TTC549 (cell line): ENCODE measurements at regions not wholly inside any gene's neighbourhood (a gene's known extent, or its start where the extent isn't known, plus 50 kb on each side); places are given as distances from the start of the nearest gene placed in this dataset.
"Not testable (repeated sequence)": the region's sequence is repeated elsewhere in the genome, so short reads cannot be mapped to it uniquely, and the experiment has no call there.

Source experiments
- FAIRE-seq: peaks from 2 replicates; lab custom pipeline; 2012; peaks lifted over from hg19 to GRCh38; lab: Jason Lieb, UNC

DNA sequence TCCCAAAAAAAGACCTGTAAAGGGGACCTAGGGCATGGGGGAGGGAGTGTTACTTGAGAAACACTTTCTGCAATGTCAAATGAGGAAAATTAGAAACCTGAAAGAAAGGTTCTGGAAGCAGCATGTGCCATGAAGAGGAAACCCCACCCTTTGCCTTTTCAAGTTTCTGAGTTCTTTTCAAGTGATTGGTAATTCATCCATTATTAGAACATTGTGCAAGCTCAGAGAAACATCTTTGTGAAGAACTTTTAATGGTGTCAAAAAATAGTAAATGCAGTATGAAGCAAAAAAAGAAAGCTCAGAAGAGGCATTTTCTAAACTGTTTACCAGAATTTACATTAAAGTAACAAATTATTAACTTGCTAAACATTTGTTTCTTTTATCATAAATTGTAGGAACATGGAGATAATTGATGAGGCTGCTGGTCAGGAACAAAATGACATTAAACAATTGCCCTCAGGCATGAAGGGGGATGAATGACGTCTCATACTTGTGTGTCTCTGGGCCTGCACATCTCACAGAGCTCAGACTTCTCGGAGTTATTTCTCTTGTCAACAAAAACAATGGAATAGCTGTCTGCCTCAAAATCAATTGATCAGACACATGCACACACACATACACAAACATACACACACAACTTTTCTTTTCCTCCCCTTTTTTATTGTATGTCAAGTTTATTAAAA is 1946.0 kb upstream of the CDH6 start:
- FAIRE-seq: no peak

DNA sequence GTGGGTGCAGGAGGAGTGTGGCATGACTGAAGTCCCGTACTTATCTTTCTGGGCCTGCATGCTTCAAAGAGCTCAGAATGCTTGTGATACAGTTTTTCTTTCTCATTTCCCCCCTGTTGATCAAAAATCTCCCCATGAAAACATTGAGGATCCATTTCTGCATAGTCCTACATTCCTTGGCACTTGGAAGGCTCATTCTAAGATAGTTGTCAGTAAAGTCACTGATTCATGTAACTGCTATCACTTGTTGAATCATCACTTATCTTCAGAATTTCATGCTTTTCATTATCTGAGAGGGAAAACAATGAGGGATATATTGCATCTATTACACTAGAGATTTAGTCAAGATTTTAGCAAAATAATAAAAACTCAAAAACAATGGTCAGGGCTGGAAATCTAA is 1953.1 kb upstream of the CDH6 start:
- no peak for FAIRE-seq

DNA sequence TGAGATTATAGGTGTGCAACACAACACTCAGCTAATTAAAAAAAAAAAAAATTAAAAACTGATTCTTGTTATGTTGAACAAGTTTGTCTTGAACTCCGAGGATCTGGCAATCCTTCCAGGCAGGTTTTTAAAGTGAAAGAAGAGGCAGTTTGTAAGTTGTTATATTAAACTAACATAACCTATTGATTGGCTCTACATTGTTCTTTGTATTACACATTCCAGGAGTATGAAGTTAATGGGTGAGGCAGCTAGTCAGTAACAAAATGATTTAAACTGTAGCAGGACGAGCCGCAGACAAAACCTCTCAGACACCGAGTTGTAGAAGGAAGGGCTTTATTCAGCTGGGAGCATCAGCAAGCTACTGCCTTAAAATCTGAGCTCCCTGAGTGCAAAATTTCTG is 1953.9 kb upstream of the CDH6 start:
- FAIRE-seq: no peak

DNA sequence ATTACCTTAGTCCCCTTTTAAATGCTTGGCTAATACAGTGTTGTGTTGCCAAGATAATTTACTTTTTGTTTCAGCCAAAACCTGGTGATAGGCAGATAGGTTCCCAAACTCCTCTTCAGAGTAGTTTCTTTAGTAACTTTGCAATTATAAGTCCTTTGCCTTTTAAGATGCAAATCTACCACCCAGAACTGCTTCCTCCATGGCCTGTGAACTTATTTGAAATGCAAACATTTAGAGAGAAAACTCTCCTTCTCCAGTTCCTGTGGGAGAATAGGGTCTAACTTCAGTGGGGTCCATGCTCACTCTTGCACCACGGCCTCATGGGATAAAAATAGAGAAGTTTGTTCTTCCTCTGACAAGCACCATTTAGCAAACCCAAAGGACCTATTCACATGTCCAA is 1955.4 kb upstream of the CDH6 start:
- FAIRE-seq: no peak

DNA sequence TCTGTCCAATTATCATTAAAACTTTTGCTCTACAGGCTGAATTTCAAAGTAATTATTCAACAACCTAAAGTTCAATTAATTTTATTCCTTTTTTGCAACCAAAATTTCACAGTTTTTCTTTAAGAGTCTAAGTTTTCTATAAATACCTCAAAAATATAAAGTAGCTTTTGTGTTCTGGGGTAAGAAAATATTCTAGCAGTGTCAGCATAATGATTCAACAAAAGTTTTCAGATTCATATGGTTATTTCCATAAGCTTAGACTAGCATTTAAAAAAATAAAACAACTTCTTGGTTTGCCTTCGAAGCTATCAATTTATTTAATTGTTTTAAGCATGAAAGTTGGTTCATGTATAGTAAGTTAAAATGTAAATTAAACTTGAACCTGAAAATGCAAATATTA is 1962.3 kb upstream of the CDH6 start:
- FAIRE-seq: no peak

DNA sequence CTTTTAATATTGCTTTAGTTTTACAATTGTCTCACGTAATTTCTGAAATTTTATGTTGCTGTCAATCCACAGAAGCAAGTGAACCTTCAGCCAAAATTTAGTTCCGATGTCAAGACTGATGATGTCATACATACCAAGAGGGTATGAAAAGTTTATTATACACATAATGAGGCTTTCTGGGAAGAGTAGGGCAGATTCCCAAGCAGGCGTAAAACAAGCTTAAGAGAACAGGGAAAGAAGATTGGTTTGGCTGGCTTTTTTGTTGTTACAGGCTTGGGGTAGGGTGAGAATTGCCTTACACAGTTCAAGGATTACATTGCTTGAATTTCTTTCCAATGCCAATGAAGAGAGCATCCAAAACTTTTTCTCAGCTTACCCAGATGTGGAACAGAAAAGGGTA is 1962.9 kb upstream of the CDH6 start:
- FAIRE-seq: no peak

DNA sequence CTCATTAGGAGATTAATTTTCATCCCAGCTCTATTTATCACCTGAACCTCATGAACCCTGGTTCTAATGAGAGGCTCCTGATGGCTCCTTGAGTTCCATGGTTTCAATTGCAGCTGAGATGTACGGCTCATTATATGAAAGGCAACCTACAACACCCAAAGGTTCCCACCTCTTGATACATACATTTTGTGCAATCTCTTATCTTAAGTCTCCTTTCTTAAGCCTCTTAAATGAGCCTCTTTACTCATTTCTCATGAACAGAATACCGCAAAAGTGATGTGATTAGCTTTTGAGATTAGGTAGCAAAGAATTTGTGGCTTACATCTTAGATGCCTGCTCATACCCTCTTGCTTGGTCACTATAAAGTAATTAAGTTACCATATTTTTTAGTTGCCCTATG is 1964.0 kb upstream of the CDH6 start:
- FAIRE-seq: no peak

DNA sequence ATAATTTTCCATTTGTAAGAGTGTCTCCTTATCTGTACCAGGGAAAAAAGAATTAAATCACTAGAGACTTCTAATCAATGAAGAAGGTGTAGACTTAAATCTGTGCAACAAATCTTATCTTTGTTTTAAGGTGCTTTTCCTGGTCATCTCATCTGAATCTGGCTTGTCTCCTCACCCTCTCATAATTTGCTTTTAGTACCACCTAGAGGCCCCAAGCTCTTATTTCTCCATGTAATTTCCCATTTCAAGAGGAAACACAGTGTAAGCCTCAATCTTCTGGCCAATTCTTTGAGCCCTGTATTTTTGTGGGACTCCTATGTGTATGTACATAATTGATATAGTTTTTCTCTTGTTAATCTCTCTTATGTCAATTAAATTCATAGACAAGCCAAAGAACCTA is 1975.3 kb upstream of the CDH6 start:
- FAIRE-seq: no peak

DNA sequence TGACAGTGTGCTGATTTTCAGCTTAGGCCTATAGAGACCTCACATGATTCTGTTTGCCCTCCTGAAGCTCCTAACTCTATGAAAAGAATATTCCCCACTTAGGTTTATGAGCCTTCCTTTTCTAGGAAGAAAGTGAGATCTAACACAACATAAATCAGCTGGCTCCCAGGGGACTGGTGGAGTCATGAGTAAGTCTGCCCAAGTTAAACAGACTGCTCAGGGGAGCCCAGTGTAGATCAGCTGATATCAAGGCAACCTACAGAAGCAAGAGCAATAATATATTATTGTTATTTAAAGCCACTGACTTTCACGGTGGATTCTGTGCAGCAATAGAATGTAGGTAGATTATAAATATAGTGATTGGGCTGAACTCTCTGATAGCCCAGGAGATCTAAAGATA is 1978.6 kb upstream of the CDH6 start:
- FAIRE-seq: no peak

DNA sequence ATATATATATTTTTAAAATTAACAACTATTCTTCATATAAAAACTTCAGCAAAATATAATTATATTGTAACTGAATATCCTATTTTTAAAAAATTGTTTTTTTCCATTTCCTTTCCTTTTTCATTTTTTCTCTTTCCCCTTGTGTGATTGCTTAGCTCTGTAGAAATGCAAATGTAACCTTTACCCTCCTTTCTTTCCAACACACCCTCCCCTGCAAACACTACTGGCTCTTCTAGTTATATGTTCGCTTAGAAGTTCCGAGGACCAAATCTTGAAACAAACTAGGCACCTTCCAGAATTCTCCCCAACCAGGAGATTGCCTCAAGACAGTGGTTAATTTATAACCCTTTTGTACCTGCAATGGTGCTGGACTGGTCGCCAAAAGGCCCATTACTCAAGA is 1980.0 kb upstream of the CDH6 start:
- FAIRE-seq: no peak

DNA sequence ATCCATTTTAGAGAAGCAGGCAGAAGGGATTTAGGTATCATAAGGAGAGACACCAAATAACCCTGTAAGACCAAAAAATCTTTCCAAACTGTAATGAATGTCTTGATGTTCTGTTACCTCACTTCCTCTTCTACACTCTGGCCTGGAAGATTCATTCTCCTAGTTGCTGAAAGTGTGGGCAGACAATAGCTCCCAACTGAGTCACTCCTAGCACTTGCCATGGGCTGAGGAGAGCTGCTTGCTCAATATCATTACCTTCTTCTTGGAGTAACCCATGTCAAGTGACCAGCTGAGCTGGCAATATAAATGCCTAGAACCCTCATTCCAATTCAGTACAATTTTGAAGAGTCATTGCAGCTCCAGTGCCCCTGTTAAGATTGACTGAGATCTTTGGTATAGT is 1985.5 kb upstream of the CDH6 start:
- no peak for FAIRE-seq

DNA sequence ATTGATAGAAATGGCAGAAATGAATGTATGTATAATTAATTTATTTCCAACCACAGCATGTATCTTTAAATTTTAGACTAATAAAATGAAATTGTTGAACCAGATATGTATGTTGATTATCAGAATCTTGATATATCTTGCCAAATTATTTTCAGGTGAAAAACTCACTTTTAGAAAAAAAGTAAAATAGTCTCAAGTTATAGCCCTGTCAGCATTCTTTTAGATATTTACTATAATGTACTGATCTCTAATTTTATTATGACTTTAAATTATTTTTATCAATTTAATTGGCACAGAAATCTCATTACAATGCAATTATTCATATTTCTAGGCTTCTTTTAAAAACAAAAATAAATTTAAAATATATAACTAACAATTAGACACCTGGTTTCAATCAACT is 1990.4 kb upstream of the CDH6 start:
- FAIRE-seq: no peak

DNA sequence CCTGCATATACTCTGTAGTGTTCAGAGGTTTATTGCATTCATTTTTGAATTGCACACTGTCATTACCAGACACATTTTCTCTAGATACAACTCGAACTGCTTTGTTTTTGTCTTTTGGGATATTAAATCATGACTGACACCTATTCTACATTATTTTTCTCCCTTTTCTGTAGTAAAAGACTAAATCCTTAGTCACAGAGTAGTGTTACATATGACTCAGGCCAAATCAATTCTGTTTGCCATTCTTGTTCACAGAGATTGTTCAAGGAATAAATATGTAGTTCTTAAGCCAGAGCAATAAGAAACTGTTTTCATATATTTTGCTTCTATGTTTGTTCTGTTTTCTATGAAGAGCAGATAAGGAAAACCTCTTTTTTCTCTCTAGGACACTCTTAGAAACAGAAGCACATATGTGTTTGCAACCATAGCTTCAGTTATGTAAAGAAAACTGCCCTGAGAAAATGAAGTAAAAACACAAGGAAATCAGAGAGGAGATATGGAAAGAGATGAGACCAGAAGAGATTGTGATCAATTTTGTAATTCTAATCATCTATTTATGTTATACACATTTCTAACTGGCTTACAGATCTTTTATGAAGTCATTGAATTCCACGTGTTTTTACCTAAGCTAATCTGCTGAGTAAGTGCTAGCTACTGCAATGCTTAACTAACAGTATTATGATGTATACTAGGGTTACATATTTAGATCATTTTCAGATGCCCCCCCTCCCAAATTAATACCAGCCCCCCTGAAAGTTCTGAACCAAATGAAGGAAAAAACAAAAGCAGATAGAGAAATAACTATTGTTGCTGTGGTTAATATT is 1995.6 kb upstream of the CDH6 start:
- FAIRE-seq: no peak

DNA sequence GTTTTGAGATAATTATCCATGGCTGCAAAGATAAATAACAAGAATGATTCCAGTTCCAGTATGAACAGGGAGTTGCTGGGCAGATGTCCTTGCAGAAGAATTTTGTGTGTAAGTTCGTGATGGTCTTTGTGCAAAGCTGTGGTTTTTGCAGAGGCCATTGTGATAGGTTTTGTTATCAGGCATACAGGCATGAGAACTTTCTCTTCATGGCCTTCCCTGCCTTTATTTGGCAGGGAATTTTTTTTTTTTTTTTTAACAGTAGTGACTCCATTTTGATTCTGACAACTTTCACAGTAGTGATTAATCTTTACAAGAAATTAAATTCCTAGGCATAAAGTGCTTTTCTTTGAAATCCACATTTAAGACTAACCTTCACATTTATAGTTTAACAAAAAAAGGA is 1999.5 kb upstream of the CDH6 start:
- no peak for FAIRE-seq

DNA sequence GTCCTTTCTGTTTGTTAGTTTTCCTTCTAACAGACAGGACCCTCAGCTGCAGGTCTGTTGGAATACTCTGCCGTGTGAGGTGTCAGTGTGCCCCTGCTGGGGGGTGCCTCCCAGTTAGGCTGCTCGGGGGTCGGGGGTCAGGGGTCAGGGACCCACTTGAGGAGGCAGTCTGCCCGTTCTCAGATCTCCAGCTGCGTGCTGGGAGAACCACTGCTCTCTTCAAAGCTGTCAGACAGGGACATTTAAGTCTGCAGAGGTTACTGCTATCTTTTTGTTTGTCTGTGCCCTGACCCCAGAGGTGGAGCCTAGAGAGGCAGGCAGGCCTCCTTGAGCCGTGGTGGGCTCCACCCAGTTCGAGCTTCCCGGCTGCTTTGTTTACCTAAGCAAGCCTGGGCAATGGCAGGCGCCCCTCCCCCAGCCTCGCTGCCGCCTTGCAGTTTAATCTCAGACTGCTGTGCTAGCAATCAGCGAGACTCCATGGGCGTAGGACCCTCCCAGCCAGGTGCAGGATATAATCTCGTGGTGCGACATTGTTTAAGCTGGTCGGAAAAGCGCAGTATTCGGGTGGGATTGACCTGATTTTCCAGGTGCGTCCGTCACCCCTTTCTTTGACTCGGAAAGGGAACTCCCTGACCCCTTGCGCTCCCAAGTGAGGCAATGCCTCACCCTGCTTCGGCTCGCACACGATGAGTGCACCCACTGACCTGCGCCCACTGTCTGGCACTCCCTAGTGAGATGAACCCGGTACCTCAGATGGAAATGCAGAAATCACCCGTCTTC is 2002.0 kb upstream of the CDH6 start:
- not testable (repeated sequence) for FAIRE-seq

DNA sequence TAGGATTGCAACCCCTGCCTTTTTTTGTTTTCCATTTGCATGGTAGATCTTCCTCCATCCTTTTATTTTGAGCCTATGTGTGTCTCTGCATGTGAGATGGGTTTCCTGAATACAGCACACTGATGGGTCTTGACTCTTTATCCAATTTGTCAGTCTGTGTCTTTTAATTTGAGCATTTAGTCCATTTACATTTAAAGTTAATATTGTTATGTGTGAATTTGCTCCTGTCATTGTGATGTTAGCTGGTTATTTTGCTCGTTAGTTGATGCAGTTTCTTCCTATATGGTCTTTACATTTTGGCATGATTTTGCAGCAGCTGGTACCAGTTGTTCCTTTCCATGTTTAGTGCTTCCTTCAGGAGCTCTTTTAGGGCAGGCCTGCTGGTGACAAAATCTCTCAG is 2003.1 kb upstream of the CDH6 start:
- FAIRE-seq: not testable (repeated sequence)

DNA sequence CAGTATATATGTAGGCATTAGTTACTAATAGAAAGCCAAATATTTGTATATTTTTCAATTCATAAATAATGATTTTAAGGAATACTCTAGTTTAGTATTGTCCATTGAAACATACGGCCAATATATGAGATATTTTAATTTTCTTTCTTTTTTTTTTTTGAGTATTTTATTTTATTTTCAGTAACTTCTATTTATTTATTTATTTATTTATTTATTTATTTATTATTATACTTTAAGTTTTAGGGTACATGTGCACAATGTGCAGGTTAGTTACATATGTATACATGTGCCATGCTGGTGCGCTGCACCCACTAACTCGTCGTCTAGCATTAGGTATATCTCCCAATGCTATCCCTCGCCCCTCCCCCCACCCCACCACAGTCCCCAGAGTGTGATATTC is 2007.1 kb upstream of the CDH6 start:
- not testable (repeated sequence) for FAIRE-seq

DNA sequence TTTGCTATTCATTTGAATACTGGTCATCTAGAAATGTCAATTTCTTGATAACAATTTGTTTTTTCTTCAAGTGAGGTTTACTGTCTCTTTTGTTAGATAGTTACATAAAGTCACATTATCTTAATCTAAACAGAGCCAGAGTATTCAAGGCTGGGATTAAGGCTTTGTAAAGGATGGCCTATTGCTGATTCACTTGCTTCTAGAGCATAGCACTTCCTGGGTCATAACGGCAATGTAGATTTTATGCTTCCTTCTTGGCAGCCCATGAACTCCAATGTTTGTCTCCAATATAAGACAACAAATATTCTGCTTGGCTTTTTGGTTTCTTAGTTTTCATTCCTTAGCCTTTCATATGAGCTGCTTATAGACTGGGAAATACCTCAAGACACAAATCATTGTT is 2007.9 kb upstream of the CDH6 start:
- no peak for FAIRE-seq

DNA sequence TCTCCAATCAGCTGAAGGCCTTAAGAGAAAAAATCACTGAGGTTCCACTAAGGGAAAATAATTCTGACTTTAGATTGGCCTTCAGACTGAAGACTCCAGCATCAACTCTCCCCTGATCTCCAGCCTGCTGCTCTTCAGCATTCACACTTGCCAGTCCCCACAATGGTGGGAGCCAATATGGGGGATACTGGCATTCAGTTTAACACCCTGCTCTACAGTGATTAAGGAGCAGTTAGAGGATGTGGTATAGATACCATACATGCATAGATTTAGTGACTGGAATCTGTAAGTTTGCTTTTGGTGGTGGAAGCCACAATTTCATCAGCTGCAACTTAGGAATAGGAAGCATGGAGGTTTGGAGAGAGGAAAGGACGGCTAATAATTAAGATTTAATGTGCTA is 2017.7 kb upstream of the CDH6 start:
- FAIRE-seq: no peak

DNA sequence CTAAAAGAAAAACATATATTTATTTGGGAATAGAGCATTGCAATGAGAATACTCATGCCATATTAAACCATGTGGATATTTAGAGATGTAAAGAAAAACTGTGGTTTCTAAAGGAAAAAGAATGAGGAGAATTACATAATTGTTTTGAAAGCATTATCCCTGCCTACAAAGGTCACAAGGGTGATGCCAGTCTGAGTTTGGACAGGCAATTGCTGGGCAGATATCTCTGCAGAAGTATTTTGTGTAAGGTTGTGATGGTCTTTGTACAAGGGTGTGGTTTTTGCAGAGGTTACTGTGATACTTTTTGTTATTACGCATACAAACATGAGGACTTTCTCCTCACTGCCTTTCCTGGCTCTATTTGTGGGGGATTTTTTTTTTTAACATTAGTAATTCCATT is 2022.9 kb upstream of the CDH6 start:
- no peak for FAIRE-seq

DNA sequence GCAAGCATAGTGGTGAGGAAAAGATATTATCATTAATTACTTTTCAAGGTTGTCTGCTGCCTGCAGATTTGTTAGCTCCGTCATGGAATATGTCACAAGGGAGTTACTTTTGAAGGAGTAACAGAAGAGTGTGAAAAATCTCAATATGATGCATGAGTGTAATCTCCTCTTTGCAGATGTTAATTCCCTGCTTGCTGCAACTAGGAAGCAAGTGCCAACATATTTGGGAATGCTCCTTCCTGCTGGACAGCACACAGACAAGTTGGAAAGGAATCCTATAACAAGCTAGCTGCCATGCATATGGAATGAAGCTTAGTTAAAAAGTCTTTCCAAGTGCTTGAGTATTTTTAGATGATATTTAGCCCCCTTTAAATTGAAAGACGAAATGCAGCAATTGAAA is 2023.6 kb upstream of the CDH6 start:
- no peak for FAIRE-seq

DNA sequence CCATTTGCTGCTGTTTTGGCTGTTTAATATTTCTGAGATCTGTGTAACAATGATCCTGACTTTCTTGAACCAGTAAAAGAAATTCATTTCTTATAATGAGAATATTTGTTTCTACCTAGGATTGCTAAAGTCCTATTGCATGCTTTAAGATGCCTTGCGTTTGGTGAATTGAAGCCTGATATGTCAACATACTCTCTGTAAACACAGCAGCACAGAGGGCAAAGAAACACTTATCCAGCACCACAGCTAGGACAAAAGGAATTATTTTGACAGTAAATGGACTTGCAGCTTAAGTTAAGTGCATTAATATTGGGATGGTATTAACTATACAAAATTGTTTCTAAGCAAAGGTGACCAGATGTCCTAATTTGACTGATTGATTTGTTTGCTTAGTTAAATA is 2031.2 kb upstream of the CDH6 start:
- no peak for FAIRE-seq
